Glomerular visceral epithelial cell (primary cell): ENCODE measurements at regions not wholly inside any gene's neighbourhood (a gene's known extent, or its start where the extent isn't known, plus 50 kb on each side); places are given as distances from the start of the nearest gene placed in this dataset.
"Not testable (repeated sequence)": the region's sequence is repeated elsewhere in the genome, so short reads cannot be mapped to it uniquely, and the experiment has no call there.

Experiments
- DNase-seq: peaks from one replicate; pipeline ENCODE4 v3.0.0-alpha.2; 2016; ENCODE audit errors: extremely low spot score

DNA sequence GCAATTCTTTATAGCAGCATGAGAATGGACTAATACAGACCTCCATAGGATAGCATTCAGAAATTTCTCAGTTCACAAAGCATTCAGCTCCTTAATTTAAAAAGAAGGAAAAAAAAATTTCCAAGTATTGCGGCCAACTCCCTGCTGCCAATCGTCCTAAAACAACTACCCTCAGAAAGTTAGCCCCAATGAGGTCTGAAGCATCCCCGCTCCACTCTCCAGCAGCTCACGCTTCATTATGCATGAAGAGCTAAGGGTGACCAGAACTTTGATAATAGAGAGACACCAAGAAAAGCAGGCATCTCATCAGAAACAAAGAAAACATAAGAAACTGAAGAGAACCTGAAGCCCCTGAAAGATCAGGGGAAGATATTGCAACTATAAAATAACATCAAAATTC lies 172.8 kb upstream of the NUDT4 start:
- DNase-seq = no peak

DNA sequence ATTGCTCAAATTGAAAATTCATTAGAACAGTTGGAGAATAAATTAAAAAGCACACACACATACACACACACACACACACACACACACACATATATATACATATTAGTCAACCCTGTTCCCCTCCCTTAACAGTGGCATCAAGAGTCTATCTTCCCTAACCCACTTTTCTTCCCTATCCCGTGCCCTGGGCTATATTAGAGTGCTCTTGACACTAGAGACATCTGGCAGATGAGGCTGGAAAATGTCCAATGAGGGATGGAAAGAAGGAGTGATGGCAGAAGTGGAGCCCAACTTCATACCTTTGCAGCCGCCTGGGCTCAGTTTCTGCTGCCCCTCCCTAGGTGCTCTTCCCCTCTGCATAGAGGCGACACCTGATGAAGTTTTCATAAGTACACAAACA lies 172.4 kb upstream of the NUDT4 start:
- DNase-seq = no peak

DNA sequence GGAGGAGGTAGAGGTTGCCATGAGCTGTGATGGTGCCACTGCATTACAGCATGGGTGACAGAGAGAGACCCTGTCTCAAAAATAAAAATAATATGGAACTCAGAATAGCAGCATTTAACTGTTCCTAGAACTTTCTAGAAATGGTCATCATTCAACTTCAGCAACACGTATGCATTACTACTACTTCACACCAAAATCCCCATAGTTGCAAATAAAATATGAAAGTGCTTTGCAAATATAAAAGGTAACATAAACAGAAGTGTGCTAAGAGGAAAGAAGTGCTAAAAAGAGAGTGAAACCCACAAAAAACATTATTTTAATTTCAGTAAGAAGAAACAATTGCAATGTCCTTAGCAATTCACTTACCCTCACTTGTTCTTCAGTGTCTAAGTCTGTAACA lies 169.7 kb upstream of the NUDT4 start:
- DNase-seq = no peak

DNA sequence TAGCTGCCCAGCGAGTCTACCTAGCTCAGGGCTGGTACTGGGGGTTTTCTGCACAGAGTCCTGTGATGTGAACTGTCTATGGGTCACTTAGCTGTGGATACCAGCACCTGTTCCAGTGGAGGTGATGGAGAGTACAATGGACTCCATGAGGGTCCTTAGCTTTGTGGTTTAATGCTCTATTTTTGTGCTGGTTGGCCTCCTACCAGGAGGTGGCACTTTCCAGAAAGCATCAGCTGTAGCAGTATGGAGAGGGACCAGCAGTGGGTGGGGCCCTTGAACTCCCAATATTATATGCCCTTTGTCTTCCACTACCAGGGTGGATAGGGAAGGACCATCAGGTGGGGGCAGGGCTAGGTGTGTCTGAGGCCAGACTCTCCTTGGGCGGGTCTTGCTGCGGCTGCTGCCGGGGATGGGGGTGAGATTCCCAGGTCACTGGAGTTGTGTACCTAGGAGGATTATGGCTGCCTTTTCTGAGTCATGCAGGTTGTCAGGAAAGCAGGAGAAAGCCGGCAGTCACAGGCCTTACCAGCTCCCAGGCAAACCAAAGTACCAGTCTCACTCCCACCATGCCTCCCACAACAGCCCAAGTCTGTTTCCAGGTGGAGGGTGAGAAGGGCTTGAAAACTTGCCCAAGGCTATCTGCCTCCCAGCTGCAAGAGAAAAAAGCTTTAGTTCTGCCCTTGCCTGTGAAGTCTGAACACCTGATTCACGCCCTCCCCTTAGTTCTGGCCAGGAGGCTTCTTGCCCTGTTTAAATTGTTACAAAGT lies 163.0 kb upstream of the NUDT4 start:
- DNase-seq = no peak

DNA sequence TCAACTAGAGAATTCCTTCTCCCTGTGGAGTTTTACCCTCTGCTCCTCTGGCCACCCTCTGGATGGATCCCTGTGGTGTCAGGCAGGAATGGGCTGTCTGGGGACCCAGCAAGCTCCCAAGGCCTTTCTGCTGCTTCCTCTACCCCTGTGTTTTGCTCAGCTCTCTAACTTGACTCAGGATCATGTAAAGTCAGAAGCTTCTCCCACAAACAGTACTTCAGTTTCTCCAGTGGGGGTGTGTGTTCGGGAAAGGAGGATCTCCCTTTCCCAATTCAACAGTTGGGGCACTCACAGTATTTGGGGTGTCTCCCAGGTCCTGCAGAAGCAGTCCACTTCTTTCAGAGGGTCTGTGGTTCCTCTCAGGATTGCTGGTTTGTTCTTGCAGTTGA lies 162.4 kb upstream of the NUDT4 start:
- no peak for DNase-seq

DNA sequence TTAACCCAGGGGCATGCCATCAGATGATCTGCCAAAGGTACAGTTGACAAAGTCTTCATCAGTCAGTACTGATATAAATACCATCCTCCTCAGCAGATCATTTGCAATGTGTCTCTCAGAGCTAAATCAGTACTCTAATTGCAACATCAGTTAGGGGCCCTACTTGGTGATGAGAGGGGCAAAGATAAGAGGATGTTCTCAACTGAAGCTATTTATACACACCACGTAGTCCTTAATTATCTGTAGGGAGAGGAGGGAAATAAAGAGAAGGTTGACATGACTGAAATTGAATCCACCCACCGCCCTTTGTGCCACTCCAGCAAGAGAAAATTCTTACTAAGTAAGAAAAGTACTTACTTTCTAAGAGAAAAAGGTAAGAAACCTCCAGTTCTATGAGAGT lies 157.8 kb upstream of the NUDT4 start:
- DNase-seq = no peak

DNA sequence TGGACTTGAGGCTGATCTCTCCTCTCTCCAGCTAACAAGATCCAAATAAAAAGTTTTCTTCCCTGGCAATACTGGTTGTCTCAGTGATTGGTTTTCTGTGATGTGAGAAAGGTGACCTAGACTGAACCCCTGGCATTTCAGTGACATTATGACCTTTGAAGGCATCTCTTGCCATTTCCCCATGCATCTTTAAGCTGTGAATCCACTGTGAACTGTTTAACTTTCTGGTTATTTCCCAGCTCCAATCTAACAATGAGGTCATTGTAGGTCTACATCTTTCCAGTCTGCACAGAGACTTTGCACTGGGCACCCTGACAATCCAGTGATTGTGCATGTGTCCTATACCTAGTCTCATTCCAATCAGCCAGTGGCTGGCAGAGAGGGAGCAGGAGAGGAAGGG lies 155.9 kb upstream of the NUDT4 start:
- no peak for DNase-seq

DNA sequence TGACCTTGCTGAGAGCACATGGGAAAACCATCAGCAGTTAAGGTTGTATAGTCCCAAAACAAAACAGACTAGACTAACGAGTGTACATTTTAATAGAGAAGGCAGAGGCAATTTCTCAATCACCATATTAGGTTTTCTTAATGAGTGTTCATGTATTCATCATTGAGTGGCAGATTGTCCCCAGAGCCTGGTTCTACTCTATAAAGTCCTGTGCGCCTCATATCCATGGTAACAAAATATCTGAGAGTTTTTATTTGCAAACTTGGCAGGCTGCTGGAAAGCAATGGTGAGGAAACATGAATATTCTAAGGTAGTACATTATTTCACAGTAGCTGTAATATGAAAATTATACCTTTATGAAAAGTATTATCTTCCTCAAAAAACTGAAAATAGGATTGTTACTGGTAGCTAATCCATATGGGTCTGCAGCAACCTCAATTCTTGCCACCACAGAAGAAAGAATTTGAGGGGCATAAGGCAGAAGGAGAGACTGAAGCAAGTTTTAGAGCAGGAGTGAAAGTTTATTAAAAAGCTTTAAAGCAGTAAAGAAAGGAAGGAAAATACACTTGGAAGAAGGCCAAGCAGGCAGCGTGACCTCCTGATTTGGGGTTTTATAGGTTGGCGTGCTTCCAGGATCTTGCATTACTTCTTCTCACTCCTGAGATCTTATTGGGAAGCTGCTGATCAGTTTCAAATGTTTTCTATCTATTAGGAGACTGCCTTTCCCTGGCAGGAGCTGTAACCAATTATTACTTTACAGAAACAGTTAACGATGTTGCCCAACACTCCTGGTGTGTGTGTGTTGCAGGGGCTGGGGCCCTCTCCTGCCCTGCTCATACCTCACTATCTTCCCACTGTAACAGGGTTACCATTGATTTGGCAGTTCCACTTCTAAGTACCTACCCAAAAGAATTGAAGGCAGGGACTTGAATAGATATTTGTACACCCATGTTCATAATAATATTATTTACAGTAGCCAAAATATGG lies 154.0 kb upstream of the NUDT4 start:
- no peak for DNase-seq

DNA sequence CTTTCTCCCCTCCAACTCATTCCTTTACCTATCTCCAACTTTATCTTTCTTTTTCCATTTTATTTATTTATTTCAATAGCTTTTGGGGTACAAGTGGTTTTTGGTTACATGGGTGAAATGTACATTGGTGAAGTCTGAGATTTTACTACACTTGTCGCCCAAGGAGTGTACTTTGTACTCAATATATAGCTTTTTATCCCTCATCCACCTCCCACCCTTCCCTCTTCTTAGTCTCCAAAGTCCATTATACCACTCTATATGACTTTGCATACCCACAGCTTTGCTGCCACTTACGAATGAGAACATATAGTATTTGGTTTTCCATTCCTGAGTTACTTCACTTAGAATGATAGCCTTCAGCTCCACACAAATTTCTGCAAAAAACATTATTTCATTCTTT lies 152.6 kb upstream of the NUDT4 start:
- DNase-seq = no peak

DNA sequence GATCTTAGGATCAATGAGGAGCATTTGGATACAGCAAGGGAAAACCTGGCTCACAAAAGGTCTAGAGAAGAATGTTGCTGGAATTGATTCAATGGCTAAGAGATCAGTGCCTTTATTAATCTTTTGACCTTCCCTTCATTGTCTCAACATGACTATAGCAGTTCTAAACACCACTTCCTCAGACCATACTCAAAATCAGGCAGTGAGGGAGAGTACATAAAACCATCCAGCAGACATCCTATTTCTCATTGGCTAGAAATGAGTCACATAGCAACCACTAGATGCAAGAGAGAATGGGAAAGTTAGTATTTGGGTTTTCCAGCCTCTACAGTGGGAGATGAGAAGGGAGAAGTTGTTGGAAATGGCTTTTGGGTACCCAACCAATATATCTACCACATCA lies 151.4 kb upstream of the NUDT4 start:
- no peak for DNase-seq

DNA sequence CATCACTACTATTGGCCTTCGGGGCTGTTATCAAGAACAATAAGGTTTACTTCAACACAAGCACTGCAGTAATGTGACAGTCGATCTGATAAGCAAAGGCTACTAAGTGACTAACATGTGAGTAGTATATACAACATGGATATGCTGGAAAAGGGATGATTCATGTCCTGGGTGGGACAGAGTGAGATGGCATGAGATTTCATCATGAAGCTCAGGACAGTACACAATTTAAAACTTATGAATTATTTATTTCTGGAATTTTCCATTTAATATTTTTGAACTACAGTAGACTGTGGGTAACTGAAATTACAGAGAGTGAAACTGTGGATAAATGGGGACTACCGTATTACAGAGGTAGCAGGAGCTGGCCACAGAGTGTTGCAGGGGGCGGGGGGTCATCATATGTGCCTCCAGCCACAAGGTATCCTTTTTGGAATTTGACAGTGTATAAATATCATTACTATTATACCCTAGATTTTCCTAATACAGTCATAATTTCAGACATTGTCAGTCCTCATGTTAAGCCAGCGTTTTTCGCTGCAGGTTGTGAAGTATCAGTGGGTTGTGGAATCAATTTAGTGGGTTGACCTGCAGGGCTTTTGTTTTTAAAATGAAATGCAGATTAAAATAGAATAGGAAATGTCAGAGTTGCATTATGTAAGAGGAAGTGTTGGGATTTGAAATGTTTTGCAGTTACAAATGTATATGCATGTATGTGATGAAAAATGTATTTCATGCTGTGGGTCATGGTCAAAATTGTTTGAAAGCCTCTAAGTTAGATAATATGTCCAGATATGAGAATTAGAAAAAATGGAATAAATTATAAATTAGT lies 148.0 kb upstream of the NUDT4 start:
- DNase-seq = peak; percentile 21

DNA sequence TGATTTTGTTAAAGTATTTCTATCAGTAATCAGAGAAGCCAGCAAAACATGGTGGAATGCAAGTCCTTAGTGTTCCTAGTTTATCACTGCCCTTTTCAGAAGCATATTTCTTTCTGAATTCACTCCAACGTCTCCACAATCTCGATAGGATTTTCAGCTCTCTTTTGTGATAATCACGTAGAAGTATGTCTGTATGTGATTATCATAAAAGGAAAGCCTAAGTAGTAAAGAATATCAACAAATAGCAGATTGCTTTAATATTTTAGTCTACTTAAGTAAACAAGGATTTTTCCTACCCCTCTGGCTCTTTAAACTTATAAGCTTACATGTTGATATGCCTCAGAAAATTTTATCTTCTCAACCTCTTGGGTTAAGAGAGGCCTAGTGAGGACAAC lies 147.4 kb upstream of the NUDT4 start:
- no peak for DNase-seq

DNA sequence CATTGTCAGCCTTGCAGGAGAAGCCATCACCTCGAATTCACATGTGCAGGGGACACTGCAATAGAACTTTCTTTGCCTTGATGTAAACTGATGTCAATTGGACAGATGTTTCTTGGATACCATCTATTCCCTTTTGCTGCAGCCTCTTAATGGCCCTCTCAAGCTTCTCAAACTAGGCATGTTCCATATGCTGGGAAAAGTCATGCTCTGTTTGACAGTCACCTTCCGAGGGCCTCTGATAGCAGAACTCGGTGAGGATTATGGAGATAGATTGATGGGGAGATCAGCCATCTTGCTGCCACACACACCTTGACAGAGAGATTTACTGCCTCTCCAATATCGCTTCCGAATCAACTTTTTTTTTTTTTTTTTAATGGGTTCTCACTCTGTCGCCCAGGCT lies 145.8 kb upstream of the NUDT4 start:
- DNase-seq = no peak

DNA sequence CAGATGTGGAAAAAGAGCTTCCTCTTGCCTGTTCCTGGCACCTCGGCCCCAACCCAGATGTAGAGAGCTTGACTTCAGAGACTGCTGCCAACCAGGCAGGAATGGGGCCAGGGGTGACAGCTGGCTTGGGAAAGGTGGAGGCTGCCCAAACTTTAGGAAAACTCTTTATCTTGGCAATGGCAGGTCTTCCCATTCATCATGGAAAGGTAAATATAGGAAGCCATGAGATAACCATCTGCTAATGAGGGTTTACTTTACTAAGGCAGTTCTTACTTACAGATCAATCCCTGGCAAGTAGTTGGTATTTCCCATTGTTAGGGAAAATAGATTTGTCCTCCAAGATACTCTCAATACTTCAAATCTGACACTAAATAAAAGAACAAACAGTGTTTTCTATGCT lies 143.1 kb upstream of the NUDT4 start:
- DNase-seq = no peak

DNA sequence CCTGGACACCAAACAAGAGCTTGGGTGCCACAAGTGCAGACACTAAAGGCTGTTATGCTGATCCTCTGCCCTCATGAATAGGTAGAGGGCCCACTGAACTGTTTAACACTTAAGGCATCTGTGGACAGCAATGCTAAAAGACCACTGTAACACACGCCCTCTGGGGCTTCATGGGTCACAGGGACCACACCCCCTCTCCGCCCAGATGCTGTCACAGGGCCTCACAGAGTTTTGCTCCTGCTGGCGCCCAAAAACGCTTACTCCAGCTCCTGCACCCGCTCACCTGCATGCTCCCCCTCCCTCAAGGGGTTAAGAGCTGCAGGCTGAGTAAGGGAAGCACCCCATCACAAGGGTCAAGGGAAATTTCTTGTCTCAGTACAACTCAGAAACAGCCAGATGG lies 141.8 kb upstream of the NUDT4 start:
- no peak for DNase-seq

DNA sequence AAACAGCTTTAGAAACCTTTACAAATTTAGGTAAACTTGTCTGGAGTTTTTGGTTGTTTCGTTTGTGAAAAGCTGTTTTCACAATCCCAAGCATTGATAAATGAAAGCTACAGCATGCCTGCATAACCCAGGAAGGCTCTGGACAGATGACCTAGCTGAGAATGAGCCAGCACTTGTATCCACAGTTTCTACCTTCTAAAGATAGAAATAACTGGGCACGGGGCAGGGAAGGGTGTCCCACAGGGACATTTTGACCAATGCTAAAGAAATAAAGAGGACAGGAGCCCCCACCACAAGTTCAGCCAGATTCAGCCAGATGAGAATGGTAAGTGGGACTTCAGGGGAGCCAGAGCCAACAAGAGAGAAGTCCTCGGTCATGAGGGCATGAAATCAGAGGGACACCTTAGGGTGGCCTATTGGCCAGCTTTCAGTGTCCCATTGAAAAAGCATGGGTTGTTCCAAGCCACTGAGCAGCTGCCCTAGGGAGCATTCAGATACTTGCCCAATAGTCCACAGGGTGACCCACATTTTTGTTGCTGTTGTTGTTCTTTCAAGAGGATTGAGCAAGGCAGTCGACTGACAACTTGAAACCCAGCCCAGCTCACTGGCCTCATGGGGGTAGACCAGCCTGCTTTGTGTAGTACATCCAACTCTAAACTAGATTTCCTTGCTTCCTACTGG lies 140.3 kb upstream of the NUDT4 start:
- DNase-seq = no peak

DNA sequence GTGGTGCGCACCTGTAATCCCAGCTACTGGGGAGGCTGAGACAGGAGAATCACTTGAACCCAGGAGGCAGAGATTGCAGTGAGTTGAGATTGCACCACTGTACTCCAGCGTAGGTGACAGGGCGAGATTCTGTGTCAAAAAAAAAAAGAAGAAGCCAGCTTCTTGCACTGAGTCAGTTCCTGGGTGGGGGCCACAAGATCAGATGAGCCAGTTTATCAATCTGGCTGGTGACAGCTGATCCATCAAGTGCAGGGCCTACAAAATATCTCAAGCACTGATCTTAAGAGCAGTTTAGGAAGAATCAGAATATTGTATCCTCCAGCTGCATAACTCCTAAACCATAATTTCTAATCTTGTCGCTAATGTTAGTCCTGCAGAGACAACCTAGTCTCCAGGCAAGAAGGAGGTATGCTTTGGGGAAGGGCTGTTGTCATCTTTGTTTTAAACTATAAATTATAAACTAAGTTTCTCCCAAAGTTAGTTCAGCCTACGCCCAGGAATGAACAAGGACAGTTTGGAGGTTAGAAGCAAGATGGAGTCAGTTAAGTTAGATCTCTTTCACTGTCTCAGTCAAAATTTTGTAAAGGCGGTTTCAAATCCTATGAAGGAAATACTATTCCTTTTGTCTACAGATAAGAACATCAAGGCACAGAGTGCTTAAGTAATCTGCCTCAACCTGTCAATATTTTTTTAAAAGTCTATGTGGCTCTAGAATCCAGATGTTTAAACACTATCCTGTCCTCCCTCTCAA lies 139.0 kb upstream of the NUDT4 start:
- not testable (repeated sequence) for DNase-seq

DNA sequence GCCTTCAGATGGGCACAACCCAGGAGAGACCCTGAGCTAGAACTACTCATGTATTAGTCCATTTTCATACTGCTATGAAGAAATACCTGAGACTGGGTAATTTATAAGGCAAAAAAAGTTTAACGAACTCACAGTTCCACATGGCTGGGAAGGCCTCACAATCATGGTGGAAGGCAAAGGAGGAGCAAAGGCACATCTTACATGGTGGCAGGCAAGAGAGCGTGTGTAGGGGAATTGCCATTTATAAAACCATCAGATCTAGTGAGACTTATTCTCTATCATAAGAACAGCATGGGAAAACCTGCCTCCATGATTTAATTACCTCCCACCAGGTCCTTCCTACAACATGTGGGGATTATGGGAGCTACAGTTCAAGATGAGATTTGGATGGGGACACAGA lies 137.9 kb upstream of the NUDT4 start:
- DNase-seq = not testable (repeated sequence)

DNA sequence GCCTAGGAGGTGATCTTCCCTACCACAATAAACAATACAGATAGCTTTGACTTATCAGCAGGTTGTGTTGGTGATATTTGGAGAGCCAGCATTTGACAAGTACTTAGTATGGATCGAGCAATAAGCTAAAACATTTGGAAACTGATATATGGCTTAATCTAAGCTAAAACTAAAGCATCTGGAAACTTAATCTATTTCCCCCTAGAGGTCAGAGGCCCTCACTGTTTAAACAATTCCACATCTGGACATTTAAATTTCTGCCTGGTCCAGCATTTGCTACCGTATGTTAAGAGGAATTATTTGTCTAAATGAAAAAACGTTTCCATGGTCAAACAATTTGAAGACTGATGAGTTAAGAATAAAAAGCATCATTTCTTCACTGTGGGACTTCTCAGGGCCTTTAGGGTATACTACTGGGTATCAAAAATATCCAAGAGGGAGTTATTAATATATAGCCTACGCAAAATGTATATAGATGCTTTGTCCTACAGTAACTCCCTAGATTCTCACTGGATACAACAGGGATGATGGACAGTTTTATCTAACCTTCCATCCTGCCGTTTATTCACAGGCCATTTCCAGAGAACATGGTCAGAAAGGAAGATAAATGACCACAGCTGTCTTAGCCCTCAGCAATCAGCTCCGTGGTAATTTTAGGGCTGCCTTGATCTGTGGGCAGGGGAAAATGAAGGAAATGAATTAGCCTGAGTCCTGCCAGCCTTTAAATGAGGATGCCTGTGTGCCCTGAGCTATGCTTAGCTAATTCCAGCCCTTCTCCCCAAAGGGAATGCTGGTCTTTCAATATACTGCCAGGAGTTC lies 135.4 kb upstream of the NUDT4 start:
- DNase-seq = no peak

DNA sequence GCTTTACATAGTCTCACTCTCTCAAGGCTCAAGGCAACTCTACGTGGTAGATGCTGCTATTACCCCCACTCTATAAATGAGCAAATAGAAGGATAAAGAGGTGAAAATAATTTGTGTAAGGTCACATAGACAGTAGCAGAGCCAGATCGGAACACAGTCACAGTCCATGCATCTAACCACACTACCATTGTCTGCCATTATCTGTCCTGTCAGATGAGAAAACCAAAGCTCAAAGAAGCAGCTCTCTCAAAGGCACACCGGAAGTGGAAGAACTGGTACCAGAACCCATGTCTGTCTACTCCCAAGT lies 134.4 kb upstream of the NUDT4 start:
- no peak for DNase-seq
